ENCODE measurements at regions not wholly inside any gene's neighbourhood (a gene's known extent, or its start where the extent isn't known, plus 50 kb on each side); places are given as distances from the start of the nearest gene placed in this dataset.
"Not testable (repeated sequence)": the region's sequence is repeated elsewhere in the genome, so short reads cannot be mapped to it uniquely, and the experiment has no call there.

GRCh38 chr9:24218656-24219055 is 327.0 kb downstream of the IZUMO3 start:
- TF ChIP-seq CTCF (IDR thresholded peaks at IDR 0.05; ENCODE audit: unreplicated experiment), result no peak
- H3K4me1 Mint-ChIP-seq, result no peaks in the 10 kb centered on the region
- no peak overlapping the region for H3K27ac Mint-ChIP-seq
- no peak for DNase-seq (ENCODE audit: low spot score in 2 of 2, unreplicated experiment in 2 of 2)
- no peaks in the 10 kb centered on the region for H3K27me3 Mint-ChIP-seq (ENCODE audit: low read depth)
- no peaks in the 10 kb centered on the region for H3K36me3 Mint-ChIP-seq
- H3K9me3 Mint-ChIP-seq, result peaks cover 4% of the 10 kb centered on the region
- H3K4me3 Mint-ChIP-seq, result no peak overlapping the region

DNA sequence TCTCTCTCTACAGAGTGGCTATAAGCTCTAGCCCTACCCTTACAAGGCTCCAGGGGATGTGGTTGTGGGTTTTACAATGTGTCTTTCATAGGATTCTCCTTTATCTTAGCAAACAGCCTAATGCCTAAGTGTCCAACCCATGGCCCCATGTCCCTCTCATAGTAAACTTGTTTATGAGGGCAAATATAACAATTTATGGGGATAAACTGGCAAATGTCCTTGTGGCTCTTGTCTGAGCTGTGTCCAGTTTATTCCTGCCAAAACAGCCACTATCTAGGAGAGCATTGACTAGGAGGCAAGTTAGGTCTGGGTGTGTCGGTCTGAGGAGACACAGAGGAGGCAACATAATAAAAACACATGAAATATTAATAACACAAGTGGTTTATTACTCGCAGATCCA is 335.1 kb downstream of the IZUMO3 start:
- no peaks in the 10 kb centered on the region for H3K4me1 Mint-ChIP-seq
- no peaks in the 10 kb centered on the region for H3K36me3 Mint-ChIP-seq
- no peak for DNase-seq (ENCODE audit: low spot score in 2 of 2, unreplicated experiment in 2 of 2)
- no peak overlapping the region for H3K27ac Mint-ChIP-seq
- peaks cover under 1% of the 10 kb centered on the region for H3K9me3 Mint-ChIP-seq
- H3K27me3 Mint-ChIP-seq (ENCODE audit: low read depth), result no peaks in the 10 kb centered on the region
- TF ChIP-seq CTCF (IDR thresholded peaks at IDR 0.05; ENCODE audit: unreplicated experiment), result no peak
- H3K4me3 Mint-ChIP-seq, result no peak overlapping the region

- H3K27me3 Mint-ChIP-seq (ENCODE audit: low read depth), result no peaks in the 10 kb centered on the region
- H3K4me1 Mint-ChIP-seq, result no peaks in the 10 kb centered on the region
- no peak for DNase-seq (ENCODE audit: low spot score in 2 of 2, unreplicated experiment in 2 of 2)
- H3K27ac Mint-ChIP-seq, result no peak overlapping the region
- no peak overlapping the region for H3K4me3 Mint-ChIP-seq
- no peaks in the 10 kb centered on the region for H3K36me3 Mint-ChIP-seq
- peaks cover 39% of the 10 kb centered on the region for H3K9me3 Mint-ChIP-seq
- no peak for TF ChIP-seq CTCF (IDR thresholded peaks at IDR 0.05; ENCODE audit: unreplicated experiment)
Observed at GRCh38 chr9:24189986-24190385, 355.7 kb downstream of the IZUMO3 start.

- H3K27ac Mint-ChIP-seq; H3K36me3 Mint-ChIP-seq; H3K4me3 Mint-ChIP-seq; DNase-seq (ENCODE audit: low spot score in 2 of 2, unreplicated experiment in 2 of 2); H3K4me1 Mint-ChIP-seq; H3K27me3 Mint-ChIP-seq (ENCODE audit: low read depth): not testable (repeated sequence)
- peaks cover 70% of the 10 kb centered on the region for H3K9me3 Mint-ChIP-seq
Observed at GRCh38 chr9:24180572-24180971, 354.5 kb upstream of the ELAVL2 start.

DNA sequence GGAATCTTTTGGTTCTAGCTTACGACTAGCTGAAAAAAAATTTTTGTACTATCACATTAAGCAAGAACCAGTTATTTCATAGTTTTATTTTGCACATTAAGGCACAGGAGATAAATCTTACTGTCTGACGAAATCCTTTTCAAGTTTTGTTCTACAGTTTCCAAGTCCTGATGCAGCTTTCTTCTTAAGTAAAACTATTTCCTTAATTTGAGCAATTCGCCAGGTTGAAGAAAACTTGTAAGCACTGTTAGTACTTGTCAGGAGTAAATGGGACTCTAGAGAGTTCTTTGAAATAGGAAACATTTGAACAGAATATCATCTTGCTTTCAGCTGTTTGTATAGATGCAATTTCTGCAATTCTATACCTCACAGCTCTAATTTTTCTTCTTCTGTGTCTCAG is 318.8 kb upstream of the ELAVL2 start:
- peaks cover under 1% of the 10 kb centered on the region for H3K9me3 Mint-ChIP-seq
- H3K36me3 Mint-ChIP-seq, result no peaks in the 10 kb centered on the region
- TF ChIP-seq CTCF (IDR thresholded peaks at IDR 0.05; ENCODE audit: unreplicated experiment), result no peak
- no peaks in the 10 kb centered on the region for H3K4me1 Mint-ChIP-seq
- H3K4me3 Mint-ChIP-seq, result no peak overlapping the region
- no peak for DNase-seq (ENCODE audit: low spot score in 2 of 2, unreplicated experiment in 2 of 2)
- no peak overlapping the region for H3K27ac Mint-ChIP-seq
- no peaks in the 10 kb centered on the region for H3K27me3 Mint-ChIP-seq (ENCODE audit: low read depth)

GRCh38 chr9:24135072-24135471 is 309.0 kb upstream of the ELAVL2 start:
- not testable (repeated sequence) for H3K36me3 Mint-ChIP-seq; H3K9me3 Mint-ChIP-seq; H3K4me1 Mint-ChIP-seq; H3K4me3 Mint-ChIP-seq; H3K27ac Mint-ChIP-seq; DNase-seq (ENCODE audit: low spot score in 2 of 2, unreplicated experiment in 2 of 2); H3K27me3 Mint-ChIP-seq (ENCODE audit: low read depth)

DNA sequence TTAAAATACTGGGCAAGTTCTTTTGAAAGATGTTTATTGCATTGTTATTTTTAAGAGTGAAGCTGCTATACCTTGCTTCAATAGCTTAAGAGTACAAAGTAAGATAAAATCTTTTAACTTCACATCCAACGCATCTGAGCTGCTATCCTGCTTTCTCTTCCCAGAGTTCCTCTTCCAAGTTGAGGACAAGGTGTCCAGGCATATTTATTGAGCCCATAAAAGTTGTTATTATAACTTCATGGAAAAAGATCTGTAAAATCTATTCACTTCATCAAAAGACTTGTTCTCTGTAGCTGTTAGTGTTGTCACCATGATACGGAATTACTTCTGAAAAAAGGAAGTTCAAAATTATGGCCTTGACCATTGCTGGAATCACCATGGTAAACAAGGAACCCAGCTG is 306.2 kb upstream of the ELAVL2 start:
- no peak overlapping the region for H3K27ac Mint-ChIP-seq
- no peaks in the 10 kb centered on the region for H3K36me3 Mint-ChIP-seq
- peaks cover 4% of the 10 kb centered on the region for H3K9me3 Mint-ChIP-seq
- no peak for TF ChIP-seq CTCF (IDR thresholded peaks at IDR 0.05; ENCODE audit: unreplicated experiment)
- DNase-seq (ENCODE audit: low spot score in 2 of 2, unreplicated experiment in 2 of 2), result no peak
- H3K4me3 Mint-ChIP-seq, result no peak overlapping the region
- no peaks in the 10 kb centered on the region for H3K4me1 Mint-ChIP-seq
- H3K27me3 Mint-ChIP-seq (ENCODE audit: low read depth), result no peaks in the 10 kb centered on the region

Measured in mesothelial cell of epicardium (in vitro differentiated cells).